ENCODE measurements at regions not wholly inside any gene's neighbourhood (a gene's known extent, or its start where the extent isn't known, plus 50 kb on each side); places are given as distances from the start of the nearest gene placed in this dataset.

GRCh38 chr12:16658699-16659098 lies 52.7 kb upstream of the LMO3 start:
- TF ChIP-seq CTCF (IDR thresholded peaks at IDR 0.05; ENCODE audit: low read length) (peak; percentile 26), EZH2 (optimal IDR thresholded peaks at IDR 0.05; ENCODE audit: low read depth, low read length) (no peak), EZH2phosphoT487 (IDR thresholded peaks at IDR 0.05; ENCODE audit: low read length) (no peak)

Data from MM.1S (cell line).